ENCODE measurements at regions not wholly inside any gene's neighbourhood (a gene's known extent, or its start where the extent isn't known, plus 50 kb on each side); places are given as distances from the start of the nearest gene placed in this dataset.
"Not testable (repeated sequence)": the region's sequence is repeated elsewhere in the genome, so short reads cannot be mapped to it uniquely, and the experiment has no call there.

DNA sequence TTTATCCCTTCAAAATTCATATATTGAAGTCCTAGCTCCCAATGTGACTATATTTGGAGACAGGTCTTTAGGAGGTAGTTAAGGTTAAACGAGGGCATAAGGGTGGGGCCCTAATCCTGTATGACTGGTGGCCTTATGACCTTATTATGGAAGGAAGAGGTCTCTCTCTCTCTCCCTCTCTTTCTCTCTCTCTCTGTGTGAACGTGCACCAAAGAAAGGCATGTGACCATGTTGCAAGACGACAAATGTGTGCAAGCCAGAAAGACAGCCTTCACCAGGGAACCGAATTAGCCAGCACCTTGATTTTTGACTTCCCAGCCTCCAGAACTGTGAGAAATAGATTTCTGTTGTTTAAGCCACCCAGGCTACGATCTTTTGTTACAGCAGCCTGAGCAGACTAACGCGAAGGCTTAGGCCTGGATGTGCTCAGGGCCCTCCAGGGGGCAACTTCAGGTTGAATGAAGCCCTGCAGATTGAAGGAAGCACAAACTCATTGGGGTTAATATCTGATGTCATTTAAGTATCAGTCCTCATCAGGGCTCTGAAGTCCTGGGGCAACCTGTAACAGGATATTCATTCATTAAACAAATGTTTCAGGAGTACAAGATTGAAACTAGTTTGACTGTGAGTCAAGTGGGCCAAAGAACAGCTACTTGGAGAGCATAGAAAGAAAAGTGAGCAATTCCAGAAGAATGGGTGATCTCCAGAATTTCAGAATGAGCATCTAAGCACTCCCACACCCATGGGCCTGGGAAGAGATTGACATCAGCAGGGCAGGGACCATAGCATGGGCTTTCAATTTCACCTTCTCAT, 157.4 kb upstream of the TNFAIP3 start:
- no peak for DNase-seq (ENCODE audit: low read depth in 2 of 2)

DNA sequence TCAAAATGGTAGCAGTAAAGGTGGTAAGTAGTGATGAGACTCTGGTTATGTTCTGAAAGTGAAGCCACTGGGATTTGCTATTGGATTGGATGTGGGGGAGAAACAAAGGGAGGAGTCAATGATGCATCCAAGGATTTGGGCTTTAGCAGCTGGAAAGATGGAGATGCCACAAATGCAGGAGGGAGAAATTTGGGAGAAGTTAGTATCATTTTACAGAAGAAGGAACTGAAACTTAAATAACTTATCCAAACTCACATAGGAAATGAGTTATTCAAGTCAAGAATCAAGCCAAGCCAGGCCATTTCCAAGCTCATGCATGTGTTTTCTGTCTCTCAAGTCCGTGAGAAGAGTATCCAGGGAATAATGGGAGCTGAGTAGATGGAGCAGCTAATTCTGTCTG, 155.1 kb upstream of the TNFAIP3 start:
- no peak for DNase-seq (ENCODE audit: low read depth in 2 of 2)

DNA sequence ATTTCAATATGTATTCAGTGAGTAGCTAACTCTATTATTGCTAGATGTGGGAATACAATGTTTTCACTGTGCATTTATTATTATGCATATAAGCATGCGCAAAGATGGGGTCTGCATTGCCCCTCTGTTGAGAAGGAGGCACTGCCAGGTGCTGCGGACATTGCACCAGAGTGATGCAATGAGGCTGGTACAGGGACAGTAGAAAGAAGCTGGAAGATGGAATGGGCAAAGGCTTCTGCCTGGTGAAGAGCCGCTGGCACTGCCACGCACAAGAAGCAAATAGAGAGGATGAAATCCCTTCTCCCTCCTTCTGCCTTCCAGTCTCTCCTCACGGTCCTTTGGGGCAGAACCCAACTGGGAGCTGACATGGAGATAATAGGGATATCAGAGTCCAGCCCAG, 154.5 kb upstream of the TNFAIP3 start:
- DNase-seq (ENCODE audit: low read depth in 2 of 2) = no peak

DNA sequence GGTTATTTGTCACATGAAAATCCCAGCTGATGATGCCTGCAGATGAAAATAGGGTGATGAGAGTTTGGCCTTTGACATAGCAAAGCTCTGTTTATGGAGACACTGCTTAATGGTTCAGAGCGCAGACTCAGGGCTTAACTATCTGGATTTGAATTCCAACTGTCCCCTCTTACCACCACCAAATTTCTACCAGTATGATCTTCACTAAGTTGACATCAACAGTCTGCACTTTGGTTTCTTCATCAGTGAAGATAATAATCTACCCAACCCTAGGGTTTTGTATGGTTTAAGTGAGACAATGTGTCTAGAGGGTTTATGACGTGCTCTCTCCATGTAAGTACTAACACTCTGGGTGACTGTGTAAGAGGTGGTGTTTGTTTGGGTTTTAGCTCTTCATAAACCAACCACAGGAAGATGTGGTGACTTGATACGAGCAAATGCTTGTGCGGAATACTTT, 151.4 kb upstream of the TNFAIP3 start:
- no peak for DNase-seq (ENCODE audit: low read depth in 2 of 2)

DNA sequence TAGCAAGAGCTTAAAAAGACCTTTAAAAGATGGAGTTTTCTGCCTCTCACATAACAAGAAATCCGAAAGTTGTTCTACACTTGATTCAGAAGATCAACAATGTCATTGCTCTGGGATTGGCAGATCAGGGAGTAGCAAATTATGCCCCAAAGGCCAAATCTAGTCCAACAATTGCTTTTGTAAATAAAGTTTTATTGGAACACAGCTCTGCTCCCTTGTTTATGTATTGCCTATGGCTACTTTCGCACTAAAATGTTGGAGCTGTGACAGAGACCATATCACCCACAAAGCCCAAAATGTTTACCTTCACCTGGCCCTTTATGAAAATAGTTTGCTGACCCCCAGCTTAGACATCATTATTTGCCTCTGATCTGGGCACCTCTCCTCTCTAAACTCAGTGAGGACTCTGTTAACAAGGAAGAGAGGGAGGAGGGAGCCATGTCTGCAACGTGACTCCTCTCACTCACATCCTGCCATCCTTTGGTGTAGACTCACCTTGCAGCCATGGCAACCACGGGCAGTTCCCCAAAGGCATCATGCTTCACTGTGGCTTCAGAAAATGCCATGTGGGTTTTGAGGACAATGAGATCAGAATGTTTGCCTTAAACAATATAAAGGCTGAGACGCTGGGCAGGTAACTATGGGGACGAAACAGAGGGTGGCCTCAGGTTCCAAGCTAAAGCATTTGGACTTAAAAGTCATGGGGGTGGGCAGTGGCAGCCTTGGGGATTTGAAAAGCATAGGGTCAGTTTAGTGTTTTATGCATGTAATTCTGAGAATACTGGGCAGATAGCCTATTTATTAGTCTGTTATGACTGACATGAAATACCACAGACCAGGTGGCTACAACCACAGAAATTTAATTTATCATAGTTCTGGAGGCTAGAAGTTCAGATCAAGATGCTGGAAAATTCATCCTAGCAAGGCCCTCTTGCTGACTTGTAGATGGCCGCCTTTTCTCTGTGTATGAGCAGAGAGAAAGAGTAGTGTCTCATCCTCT, 149.7 kb upstream of the TNFAIP3 start:
- peak; percentile 28 to 58 for DNase-seq (ENCODE audit: low read depth in 2 of 2)

DNA sequence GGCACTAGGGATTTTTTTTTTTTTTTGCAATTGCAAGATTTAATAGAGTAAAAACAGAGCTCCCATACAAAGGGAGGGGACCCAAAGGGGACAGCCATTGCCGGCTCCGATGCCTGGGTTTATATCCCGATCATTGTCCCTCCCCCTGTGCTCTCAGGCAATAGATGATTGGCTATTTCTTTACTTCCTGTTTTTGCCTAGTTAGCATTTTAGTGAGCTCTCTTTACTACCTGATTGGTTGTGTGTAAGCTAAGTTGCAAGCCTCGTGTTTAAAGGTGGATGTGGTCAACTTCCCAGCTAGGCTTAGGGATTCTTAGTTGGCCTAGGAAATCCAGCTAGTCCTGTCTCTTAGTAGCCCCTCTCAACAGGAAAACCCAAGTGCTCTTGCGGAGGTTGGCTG, 148.2 kb upstream of the TNFAIP3 start:
- not testable (repeated sequence) for DNase-seq (ENCODE audit: low read depth in 2 of 2)

DNA sequence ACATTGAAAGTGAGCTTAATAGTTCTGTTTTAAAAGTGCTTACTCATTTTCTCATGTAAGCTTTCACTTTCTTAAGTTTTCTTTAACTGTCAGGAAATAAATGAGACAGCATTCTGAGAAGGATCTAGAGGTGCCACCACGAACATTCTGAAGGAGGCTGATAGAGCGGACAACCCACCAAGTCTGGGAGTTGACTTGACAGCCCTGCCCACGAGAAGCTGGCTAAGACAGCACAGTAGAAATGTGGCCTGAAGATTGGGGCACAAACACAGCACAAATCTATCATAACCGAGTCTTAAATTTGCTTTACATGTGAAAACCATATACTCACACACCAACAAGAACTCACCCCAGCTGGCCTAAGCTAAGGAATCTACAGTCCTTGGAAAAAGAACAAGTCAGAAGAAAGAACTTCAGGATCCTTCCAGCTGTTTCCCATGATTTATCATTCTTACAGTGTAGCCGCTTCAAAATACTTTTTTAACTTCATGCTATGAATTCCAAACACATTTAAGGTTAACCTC, 144.2 kb upstream of the TNFAIP3 start:
- no peak for DNase-seq (ENCODE audit: low read depth in 2 of 2)

DNA sequence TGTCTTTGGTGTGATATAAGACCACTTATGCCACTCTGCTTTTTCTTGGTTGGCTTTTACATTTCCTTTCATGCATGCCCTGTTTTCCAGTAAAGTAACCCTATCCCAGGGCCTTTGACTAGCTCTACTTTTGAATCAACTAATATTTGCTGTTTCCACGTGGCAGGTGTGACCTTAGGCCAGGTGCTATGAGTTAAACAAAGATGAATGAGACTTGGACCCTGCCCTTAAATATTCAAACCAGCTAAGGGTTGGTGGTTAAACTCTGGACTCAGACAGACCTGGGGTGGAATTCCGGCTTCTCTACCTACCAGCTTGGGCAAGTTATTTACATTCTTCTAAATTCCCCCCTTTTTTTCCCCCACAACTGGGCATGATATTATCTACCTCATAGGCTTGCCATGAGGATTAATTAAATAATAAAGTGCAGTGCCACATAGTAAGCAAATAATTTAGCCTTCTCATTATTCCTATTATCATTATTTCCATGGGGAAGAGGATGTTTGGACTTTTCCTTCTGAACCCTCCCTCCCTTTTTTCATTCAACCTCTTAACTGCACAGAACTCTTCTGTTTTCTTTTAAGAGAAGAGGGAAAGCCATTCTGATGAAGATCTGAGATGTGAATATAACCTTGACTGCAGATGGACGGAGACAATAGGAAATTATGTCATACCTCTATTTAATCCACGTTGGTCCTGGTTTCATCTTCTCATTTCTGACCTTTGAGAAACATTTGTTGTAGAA, 143.6 kb upstream of the TNFAIP3 start:
- no peak for DNase-seq (ENCODE audit: low read depth in 2 of 2)

DNA sequence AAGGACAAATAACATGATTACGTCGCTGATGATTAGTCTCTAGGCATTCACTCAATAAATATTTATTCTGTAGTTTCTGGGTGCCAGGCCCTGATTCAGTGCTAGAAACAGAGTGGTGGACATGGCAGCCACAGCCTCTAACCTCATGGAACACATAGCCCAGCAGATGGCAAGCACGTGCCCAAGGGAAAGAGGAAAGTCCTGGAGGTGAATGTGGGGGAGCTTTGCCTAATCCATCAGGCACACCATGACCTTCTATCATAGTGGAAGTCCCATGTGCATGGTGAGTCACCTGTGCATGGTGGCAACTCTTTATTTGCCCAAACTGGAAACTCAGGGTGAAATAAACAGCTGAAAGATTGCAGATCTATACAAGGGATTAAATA, 143.0 kb upstream of the TNFAIP3 start:
- no peak for DNase-seq (ENCODE audit: low read depth in 2 of 2)

DNA sequence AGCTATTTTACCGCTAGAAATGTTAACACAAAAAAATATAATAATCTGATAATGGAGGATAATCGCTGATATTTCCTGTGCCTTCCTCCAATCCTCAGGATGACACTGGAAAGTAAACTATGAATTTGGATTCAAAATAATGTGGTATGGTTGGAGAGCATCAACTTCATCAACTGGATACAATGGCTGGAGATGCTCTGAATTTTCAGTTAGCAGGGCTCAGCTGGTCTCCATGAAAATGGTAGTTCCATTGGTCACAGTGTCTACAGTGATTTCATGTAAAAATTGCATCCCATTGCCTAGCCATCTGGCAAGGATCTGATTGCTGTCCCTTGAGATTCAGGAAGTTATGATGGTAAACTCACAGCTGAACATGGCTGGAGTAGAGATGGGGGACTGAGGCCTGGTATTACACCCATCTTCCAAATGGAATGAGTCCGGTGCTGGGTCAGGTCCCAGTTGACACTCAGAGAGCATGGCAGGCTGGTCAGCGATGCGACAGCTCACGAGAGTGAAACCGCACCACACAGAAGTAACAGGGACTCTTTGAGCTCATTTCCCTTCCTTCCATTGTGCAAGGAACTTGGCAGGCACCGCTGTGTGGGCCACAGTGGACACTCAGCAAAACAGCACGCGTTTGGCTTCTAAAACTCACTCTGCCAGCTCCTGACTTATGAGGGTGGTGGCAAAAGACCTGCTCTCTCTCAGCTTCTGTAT, 142.4 kb upstream of the TNFAIP3 start:
- no peak for DNase-seq (ENCODE audit: low read depth in 2 of 2)

DNA sequence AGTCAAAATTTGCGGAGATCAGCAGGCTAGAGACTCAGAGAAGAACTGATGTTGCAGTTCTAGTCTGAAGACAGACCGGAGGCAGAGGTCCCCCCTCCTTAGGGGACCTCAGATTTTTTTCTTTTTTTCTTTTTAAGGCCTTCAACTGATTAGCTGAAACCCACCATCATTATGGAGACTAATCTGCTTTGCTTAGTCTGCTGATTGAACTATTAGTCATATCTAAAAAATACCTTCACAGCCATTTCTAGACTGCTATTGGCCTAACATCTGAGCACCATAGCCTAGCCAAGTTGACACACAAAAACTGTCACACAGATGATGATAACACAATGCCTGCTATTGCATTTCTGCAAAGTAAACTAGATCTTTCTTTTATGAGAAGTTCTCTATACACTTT, 141.1 kb upstream of the TNFAIP3 start:
- DNase-seq (ENCODE audit: low read depth in 2 of 2) = no peak

DNA sequence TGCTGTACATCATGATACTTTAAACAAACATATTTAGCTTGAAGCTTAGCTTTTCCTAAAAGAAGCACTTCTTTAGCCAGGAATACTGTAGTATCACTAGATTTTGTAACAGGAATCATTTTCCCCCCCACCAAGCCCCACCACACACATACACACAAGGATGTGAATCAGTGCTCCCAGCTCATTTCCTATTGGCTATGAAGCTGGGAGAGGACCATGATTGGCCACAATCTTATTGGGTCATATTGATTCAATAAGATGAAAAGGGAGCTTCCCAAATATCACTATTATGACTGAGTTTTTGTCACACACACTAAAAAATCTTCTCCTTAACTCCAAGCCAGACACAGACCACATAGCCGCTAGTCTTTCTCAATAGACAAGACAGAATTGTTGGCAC, 140.5 kb upstream of the TNFAIP3 start:
- DNase-seq (ENCODE audit: low read depth in 2 of 2) = no peak

DNA sequence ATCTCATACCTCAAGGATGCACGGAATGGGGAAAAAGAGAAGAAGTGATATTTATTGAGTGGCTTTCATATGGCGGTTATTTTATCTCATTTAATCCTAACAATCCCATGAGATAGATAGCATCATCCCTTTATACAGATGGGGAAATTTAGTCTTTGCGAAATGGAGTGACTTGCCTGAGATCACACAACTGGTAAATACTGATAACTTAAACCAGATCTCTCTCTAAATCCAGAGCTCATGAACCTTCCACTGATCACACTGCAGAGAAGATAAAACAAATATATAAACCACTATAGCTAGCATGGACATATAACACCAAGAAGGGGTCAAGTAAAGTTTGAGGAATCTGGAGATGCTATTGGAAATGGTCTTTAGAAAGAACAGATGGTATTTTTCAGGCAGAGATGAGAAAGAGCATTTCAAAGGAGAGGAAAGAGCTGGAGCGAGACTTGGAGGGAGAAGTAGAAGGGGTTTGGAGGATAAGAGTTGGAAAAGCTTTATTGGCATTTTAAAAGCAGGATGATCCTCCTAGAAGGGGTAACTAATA, 139.8 kb upstream of the TNFAIP3 start:
- DNase-seq (ENCODE audit: low read depth in 2 of 2) = no peak

DNA sequence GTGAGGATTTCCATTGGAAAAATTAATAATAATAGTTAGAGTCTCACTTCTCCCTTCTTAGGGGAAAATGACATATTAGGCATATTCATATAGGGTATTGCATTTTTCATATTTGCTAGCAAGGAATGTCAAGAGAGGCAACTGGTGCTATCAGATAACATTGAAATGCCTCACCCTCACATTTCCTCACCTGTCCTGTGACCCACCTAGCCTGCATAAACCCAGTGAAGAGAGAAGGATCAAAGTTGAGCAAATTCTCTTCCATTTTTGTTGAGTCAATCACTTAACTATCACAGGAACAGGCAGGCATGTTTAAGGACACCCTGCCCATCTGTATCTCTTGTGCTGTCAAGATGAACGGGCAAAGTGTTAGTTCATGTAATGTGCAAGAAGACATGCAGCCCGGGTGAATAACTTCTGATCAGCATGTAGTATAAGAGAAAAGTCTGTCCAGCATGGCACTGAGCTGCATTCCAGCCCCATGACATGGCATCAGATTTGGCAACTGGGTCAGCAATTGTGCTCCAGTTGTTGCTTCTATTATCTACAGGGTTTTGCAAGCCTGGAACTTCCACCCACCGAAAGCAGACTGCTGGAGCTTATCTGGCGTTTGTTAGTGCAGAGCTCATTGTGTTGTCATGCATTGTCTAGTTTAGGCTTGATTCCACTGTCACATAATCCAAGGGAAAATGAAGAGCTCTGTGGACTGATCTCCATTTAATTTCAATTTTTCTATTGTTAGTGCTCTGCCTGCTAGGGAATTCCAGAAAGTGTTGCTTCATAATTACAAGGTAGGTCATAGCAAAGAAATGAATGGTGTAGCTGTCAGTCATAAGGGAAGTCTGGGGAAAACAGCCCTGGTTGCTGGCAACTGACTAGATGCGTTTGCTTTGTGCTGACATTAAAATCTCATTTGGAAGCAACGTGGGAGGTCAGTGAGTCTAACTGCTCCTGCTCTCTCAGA, 138.4 kb upstream of the TNFAIP3 start:
- DNase-seq (ENCODE audit: low read depth in 2 of 2) = no peak

DNA sequence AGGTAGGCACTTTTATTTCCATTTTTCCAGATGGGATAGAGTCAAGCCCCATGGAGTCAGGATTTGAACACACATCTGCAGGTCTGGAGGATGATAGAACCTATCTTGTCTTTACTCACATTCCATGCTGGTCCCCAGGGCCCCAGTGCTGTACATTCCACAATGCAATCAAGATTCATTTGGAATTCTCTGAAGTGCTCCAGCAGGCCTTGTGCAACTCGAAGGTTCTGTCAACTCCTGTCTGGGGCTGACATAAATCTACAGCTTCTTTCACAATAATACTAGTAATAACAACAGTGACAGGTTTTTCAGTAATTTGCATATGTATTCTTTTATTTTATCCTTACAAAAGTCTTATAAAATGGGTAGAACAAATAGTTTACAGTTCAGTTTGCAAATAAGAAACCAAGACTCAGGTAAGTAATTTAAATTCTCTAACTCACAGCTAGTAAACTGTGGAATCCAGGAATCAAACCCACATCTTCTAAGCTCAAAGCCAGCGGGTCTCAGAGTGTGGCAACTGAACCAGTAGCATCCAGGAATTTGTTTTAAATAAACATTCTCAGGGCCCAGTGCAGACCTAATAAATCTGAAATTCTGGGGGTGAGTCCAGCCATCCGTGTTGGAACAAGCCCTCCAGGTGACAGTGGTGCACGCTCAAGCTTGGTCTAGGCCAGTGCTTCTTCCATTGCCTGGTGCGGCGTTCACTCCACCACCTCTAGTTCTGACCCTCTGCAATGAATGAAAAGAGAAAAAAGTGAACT, 137.0 kb upstream of the TNFAIP3 start:
- DNase-seq (ENCODE audit: low read depth in 2 of 2) = no peak

DNA sequence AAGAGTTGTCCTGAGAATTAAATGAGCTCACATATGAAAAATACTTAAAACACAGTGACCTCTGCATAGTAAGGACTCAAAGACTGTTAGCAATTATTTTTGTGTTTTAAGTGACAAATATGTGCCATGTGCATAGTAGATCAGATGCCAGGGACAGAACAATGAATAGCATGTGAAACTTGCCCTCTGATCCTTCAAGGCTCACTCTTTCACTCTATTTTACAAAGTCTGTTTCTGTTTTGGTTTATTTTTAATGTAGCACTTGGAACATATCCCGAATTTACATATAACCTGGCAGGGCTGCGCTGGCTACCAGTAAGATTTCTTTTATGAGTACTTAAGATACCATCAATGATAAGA, 135.5 kb upstream of the TNFAIP3 start:
- DNase-seq (ENCODE audit: low read depth in 2 of 2) = no peak

DNA sequence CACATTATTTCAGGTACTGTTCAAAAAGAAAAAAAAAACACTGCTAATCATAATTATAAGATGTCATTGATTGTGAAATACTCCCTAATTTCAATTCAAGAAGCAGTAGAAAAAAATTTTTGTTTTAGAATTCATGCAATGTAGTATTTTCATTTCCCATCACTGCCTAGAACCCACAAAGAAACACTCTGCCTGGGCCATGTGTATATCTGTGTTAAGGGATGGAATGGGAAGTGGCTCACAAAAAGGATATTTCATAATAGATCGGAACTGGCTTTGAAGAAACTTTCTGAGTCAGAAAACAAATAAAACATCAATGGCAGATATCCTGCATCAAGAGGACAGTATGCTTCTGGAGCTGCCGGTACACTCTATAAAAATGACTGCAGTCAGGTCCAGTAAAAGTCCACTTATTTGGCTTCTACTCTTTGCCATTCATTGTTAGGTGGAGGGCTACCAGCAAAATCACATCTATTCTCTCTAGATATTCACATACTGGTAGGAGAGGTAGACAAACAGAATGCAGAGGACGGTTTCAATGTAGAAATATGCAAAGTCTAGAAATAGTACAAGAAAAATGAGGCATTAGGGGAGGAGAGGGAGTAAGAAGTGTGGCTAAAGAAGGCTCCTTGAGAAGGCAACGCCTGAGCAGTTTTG, 135.0 kb upstream of the TNFAIP3 start:
- no peak for DNase-seq (ENCODE audit: low read depth in 2 of 2)

DNA sequence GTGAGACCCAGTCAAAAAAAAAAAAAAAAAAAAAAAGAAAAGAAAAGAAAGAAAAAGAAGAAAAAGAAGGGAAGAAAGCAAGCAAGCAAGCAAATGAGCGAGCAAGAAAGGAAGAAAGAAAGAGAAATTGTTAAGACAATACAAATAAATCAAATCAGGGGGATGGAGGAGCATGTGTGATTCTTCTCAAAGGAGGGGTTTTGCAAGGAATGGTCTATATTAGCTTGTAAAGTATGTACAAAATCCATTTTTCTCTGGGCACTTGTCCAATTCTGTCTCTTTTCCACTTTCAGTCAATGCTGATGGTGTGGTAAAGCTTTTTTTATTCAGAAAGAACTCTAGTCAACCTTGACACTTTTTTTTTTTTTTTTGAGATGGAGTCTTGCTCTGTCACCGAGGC, 133.7 kb upstream of the TNFAIP3 start:
- no peak for DNase-seq (ENCODE audit: low read depth in 2 of 2)

Measured in stimulated activated CD8-positive, alpha-beta memory T cell treated with anti-CD3 and anti-CD28 coated beads, Interleukin-15, amount 100 ng/mL, for 4 hours (primary cell).